ENCODE measurements at regions not wholly inside any gene's neighbourhood (a gene's known extent, or its start where the extent isn't known, plus 50 kb on each side); places are given as distances from the start of the nearest gene placed in this dataset.
"Not testable (repeated sequence)": the region's sequence is repeated elsewhere in the genome, so short reads cannot be mapped to it uniquely, and the experiment has no call there.

GRCh38 chr5:124200381-124200780 is 546.1 kb downstream of the ZNF608 start:
- DNase-seq: no peak

GRCh38 chr5:124199893-124200292 is 546.5 kb downstream of the ZNF608 start:
- DNase-seq: no peak

GRCh38 chr5:124195411-124195810 is 551.0 kb downstream of the ZNF608 start:
- no peak for DNase-seq

GRCh38 chr5:124194282-124194681 is 552.2 kb downstream of the ZNF608 start:
- DNase-seq: no peak

- DNase-seq: peak in 1 of 58 donors; percentile 3
Observed at GRCh38 chr5:124193371-124193789, 553.1 kb downstream of the ZNF608 start.

GRCh38 chr5:124192716-124193115 is 553.7 kb downstream of the ZNF608 start:
- DNase-seq: no peak

GRCh38 chr5:124185716-124186115 is 560.7 kb downstream of the ZNF608 start:
- DNase-seq: no peak

- DNase-seq: no peak
Observed at GRCh38 chr5:124182133-124182532, 564.3 kb downstream of the ZNF608 start.

GRCh38 chr5:124180875-124181461 is 565.5 kb downstream of the ZNF608 start:
- DNase-seq: no peak

GRCh38 chr5:124180299-124180874 is 566.1 kb downstream of the ZNF608 start:
- no peak for DNase-seq

GRCh38 chr5:124179819-124180218 is 566.6 kb downstream of the ZNF608 start:
- DNase-seq: no peak

- DNase-seq: no peak
Observed at GRCh38 chr5:124178050-124178449, 568.4 kb downstream of the ZNF608 start.

GRCh38 chr5:124176692-124177091 is 569.7 kb downstream of the ZNF608 start:
- peak in 1 of 58 donors; percentile 3 for DNase-seq

GRCh38 chr5:124173386-124173785 is 573.1 kb downstream of the ZNF608 start:
- DNase-seq: no peak

GRCh38 chr5:124172389-124173003 is 573.9 kb downstream of the ZNF608 start:
- DNase-seq: no peak

- not testable (repeated sequence) for DNase-seq
Observed at GRCh38 chr5:124168093-124168492, 578.3 kb downstream of the ZNF608 start.

GRCh38 chr5:124162767-124163532 is 583.5 kb downstream of the ZNF608 start:
- peak in 56 of 58 donors; percentile 5 to 90 (median 66) for DNase-seq

GRCh38 chr5:124161266-124161665 is 585.2 kb downstream of the ZNF608 start:
- DNase-seq: no peak

GRCh38 chr5:124160265-124160664 is 586.2 kb downstream of the ZNF608 start:
- no peak for DNase-seq

- no peak for DNase-seq
Observed at GRCh38 chr5:124157320-124157719, 589.1 kb downstream of the ZNF608 start.

- peak in 1 of 58 donors; percentile 15 for DNase-seq
Observed at GRCh38 chr5:124156415-124156996, 589.9 kb downstream of the ZNF608 start.

- no peak for DNase-seq
Observed at GRCh38 chr5:124154714-124155113, 591.7 kb downstream of the ZNF608 start.
